Gastroesophageal sphincter (tissue), 4 donors: ENCODE measurements at regions not wholly inside any gene's neighbourhood (a gene's known extent, or its start where the extent isn't known, plus 50 kb on each side); places are given as distances from the start of the nearest gene placed in this dataset.

ENCODE experiments used
- ATAC-seq: fragments of 150-250 bp; one replicate; pipeline ENCODE4 v1.9.1; 2016; ENCODE audit warnings: mild to moderate bottlenecking, moderate library complexity
- H3K27ac ChIP-seq, 4 donors: fragments of 200-600 bp; sonication (generic) in 3 of 4; 1 replicate in 3 of 4; 2 replicates in 1 of 4; pipeline ENCODE4 v1.5.1; 2016 to 2019
- H3K27me3 ChIP-seq: fragments of 200-600 bp; sonication (generic); one replicate; pipeline ENCODE4 v1.5.1; 2019
- H3K36me3 ChIP-seq, 2 donors: fragments of 200-600 bp; sonication (generic); one replicate each; pipeline ENCODE4 v1.5.1; 2019; ENCODE audit warnings: control low read depth in 1 of 2
- H3K4me1 ChIP-seq, 3 donors: fragments of 200-600 bp; sonication (generic); 1 replicate in 2 of 3; 2 replicates in 1 of 3; pipeline ENCODE4 v1.5.1; 2016 to 2019; ENCODE audit warnings: control low read depth in 2 of 3
- H3K4me3 ChIP-seq, 2 donors: fragments of 200-600 bp; sonication (generic); one replicate each; pipeline ENCODE4 v1.5.1; 2019; ENCODE audit warnings: mild to moderate bottlenecking in 1 of 2, moderate library complexity in 1 of 2
- H3K9me3 ChIP-seq, 3 donors: fragments of 200-600 bp; sonication (generic); one replicate each; pipeline ENCODE4 v1.5.1; 2017 to 2019; ENCODE audit warnings: control low read depth in 2 of 3
- CTCF ChIP-seq, 4 experiments: fragments of 200-600 bp in 2 of 4; fragments of 450-650 bp in 2 of 4; sonication (generic) in 1 of 4; IDR thresholded peaks; one replicate each; pipeline ENCODE4 v1.5.1; 2017 to 2019; ENCODE audit warnings: antibody characterized with exemption in 4 of 4, mild to moderate bottlenecking in 2 of 4, moderate library complexity in 2 of 4
- EP300 ChIP-seq: sonication (generic); formaldehyde crosslinking; IDR thresholded peaks from one replicate; pipeline ENCODE4 v1.6.1; 2017; ENCODE audit warnings: antibody characterized with exemption, mild to moderate bottlenecking
- POLR2A ChIP-seq, 2 donors: fragments of 450-650 bp; IDR thresholded peaks; one replicate each; pipeline ENCODE4 v1.6.1; 2017; ENCODE audit warnings: antibody characterized with exemption in 2 of 2, mild to moderate bottlenecking in 2 of 2, moderate library complexity in 1 of 2
- POLR2AphosphoS5 ChIP-seq: sonication (generic); formaldehyde crosslinking; IDR thresholded peaks from one replicate; pipeline ENCODE4 v1.6.1; 2017; ENCODE audit warnings: antibody characterized with exemption
- WGBS, 2 donors: methylation state at CpG; one replicate each; pipeline ENCODE4 v1.1.5; 2018; ENCODE audit warnings: low coverage in 1 of 2; 5-methylcytosine and 5-hydroxymethylcytosine counted together

GRCh38 chr21:34305605-34306604 is 57.9 kb upstream of the KCNE2 start:
- Histone ChIP-seq H3K27me3 (no peaks in the 10 kb centered on the region), H3K4me3 (no peak overlapping the region), H3K36me3 (no peaks in the 10 kb centered on the region), H3K4me1 (no peaks in the 10 kb centered on the region), H3K27ac (no peak overlapping the region), H3K9me3 (no peaks in the 10 kb centered on the region)
- 57 to 60% methylated on average over 14 of the region's 14 CpGs for WGBS, 2 donors
- TF ChIP-seq POLR2AphosphoS5 (no peak), CTCF (IDR thresholded peaks at IDR 0.05) (no peak), EP300 (no peak), POLR2A (IDR thresholded peaks at IDR 0.05) (no peak)
- ATAC-seq: no peak

- H3K4me3 ChIP-seq: no peak overlapping the region
- H3K4me1 ChIP-seq: no peaks in the 10 kb centered on the region
- no peaks in the 10 kb centered on the region for H3K9me3 ChIP-seq
- no peak overlapping the region for H3K27ac ChIP-seq
- H3K36me3 ChIP-seq: no peaks in the 10 kb centered on the region
- TF ChIP-seq POLR2A (IDR thresholded peaks at IDR 0.05): no peak
- TF ChIP-seq EP300: no peak
- TF ChIP-seq CTCF (IDR thresholded peaks at IDR 0.05): no peak
- no peak for TF ChIP-seq POLR2AphosphoS5
- 82 to 100% methylated on average over 1 to 2 of the region's 5 CpGs for WGBS, 2 donors
- no peak for ATAC-seq
- H3K27me3 ChIP-seq: no peaks in the 10 kb centered on the region
Observed at GRCh38 chr21:34307991-34308532, 55.7 kb upstream of the KCNE2 start.

- Histone ChIP-seq H3K9me3 (no peaks in the 10 kb centered on the region), H3K4me1 (no peaks in the 10 kb centered on the region), H3K4me3 (no peak overlapping the region), H3K36me3 (no peaks in the 10 kb centered on the region), H3K27ac (no peak overlapping the region), H3K27me3 (no peaks in the 10 kb centered on the region)
- TF ChIP-seq POLR2AphosphoS5 (no peak), CTCF (IDR thresholded peaks at IDR 0.05) (no peak), POLR2A (IDR thresholded peaks at IDR 0.05) (no peak), EP300 (no peak)
- ATAC-seq: no peak
- 86 to 87% methylated on average over 9 to 12 of the region's 12 CpGs for WGBS, 2 donors
Observed at GRCh38 chr21:34311561-34312330, 52.1 kb upstream of the KCNE2 start.

- Histone ChIP-seq H3K36me3 (no peaks in the 10 kb centered on the region), H3K9me3 (no peaks in the 10 kb centered on the region), H3K4me1 (no peaks in the 10 kb centered on the region), H3K4me3 (no peak overlapping the region), H3K27ac (no peak overlapping the region), H3K27me3 (no peaks in the 10 kb centered on the region)
- no peak for TF ChIP-seq POLR2A (IDR thresholded peaks at IDR 0.05)
- no peak for TF ChIP-seq EP300
- no peak for TF ChIP-seq CTCF (IDR thresholded peaks at IDR 0.05)
- TF ChIP-seq POLR2AphosphoS5: no peak
- 50 to 78% methylated on average over 1 of the region's 1 CpG for WGBS, 2 donors
- ATAC-seq: no peak
Observed at GRCh38 chr21:34313116-34313515, 50.7 kb upstream of the KCNE2 start.
